WI38 (cell line): ENCODE measurements at regions not wholly inside any gene's neighbourhood (a gene's known extent, or its start where the extent isn't known, plus 50 kb on each side); places are given as distances from the start of the nearest gene placed in this dataset.

Experiments used
- H3K4me3 ChIP-seq: 2 replicates; pipeline ENCODE4 v1.5.1; 2011; ENCODE audit warnings: low read depth, mild to moderate bottlenecking, control low read depth, low read length
- TF ChIP-seq, protein P1 (sequence below): IDR thresholded peaks from 2 replicates; pipeline ENCODE4 v1.5.1; 2012; ENCODE audit warnings: low read depth, mild to moderate bottlenecking, control low read depth, low read length

DNA sequence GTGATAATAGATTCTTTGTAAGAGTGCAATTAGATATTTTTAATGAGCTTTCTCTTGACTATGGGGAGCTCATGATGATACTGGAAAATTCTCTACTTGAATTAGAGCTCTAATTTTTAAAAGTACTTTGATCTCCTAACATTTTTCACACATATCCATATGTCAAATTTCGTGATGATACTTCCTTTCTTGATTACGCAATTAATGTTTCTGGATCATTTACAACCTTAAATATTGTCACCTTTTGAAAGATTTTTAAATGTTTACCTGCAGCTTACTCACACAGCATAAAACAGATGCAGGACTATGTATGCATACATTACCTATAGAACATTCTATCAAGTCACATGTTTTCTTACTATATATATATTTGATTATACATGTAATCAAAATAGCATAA lies 598.5 kb upstream of the DSEL start:
- no peak overlapping the region for H3K4me3 ChIP-seq
- TF ChIP-seq, protein P1, sequence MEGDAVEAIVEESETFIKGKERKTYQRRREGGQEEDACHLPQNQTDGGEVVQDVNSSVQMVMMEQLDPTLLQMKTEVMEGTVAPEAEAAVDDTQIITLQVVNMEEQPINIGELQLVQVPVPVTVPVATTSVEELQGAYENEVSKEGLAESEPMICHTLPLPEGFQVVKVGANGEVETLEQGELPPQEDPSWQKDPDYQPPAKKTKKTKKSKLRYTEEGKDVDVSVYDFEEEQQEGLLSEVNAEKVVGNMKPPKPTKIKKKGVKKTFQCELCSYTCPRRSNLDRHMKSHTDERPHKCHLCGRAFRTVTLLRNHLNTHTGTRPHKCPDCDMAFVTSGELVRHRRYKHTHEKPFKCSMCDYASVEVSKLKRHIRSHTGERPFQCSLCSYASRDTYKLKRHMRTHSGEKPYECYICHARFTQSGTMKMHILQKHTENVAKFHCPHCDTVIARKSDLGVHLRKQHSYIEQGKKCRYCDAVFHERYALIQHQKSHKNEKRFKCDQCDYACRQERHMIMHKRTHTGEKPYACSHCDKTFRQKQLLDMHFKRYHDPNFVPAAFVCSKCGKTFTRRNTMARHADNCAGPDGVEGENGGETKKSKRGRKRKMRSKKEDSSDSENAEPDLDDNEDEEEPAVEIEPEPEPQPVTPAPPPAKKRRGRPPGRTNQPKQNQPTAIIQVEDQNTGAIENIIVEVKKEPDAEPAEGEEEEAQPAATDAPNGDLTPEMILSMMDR, result no peak

DNA sequence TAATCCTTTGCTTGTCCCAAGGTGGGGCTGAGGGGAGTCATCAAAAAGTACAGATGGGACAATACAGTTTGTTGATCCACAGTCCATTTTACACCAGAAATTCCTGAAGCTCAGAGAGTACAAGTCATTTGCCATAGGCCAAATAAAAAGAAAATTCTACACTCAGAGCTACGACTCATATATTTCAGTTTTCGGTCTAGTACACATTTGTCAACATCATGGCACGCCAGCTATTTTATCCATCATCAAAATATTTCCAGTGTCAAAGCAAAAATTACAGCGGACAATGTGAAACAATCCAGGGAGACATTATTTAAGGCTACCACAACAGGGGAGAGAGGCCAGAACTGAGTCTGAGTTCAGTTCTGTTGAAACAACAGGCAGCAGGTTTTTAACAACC lies 587.5 kb upstream of the DSEL start:
- H3K4me3 ChIP-seq, result no peak overlapping the region
- TF ChIP-seq, protein P1, result no peak

DNA sequence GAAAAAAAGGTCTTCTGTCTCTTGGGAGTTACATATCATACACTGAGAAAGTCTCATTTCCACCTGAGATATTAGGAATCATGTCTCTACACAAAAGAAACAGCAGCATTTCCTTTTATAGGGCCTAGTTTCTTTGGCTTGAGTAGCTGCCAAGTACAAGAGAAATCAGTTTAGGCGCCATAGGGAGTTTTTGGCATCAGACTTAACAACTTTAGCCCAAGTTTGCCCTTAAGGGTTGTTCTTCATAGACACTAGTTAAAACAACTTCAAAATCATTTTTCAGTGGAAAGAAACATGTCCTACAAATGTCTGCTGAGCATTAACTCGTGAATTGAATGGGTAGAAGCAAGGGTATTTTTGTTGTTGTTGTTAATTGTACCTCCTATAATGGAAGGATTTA lies 587.0 kb upstream of the DSEL start:
- TF ChIP-seq, protein P1, result no peak
- no peak overlapping the region for H3K4me3 ChIP-seq

GRCh38 chr18:68102117-68102516 lies 585.6 kb upstream of the DSEL start:
- H3K4me3 ChIP-seq, result no peak overlapping the region
- TF ChIP-seq, protein P1, result no peak

DNA sequence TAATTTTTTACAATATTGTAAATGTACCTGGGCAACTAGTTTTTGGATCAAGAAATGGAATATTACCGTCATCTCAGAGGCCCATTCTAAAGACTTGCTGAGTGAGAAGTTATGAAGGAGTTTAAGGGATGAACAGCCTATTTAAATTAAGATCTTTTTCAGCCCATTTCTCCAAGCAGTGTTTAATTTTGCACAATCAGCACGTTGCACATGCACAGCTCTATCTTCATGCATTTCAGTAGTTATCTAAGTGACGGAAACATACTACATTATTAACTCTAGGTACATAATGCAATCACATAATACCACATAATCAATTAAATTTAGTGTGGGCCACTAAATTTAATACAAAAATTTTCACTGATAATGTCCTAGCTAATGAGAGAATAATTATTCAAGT lies 582.1 kb upstream of the DSEL start:
- no peak overlapping the region for H3K4me3 ChIP-seq
- TF ChIP-seq, protein P1, result no peak

GRCh38 chr18:68086481-68086880 lies 570.0 kb upstream of the DSEL start:
- TF ChIP-seq, protein P1, result no peak
- H3K4me3 ChIP-seq, result no peak overlapping the region

DNA sequence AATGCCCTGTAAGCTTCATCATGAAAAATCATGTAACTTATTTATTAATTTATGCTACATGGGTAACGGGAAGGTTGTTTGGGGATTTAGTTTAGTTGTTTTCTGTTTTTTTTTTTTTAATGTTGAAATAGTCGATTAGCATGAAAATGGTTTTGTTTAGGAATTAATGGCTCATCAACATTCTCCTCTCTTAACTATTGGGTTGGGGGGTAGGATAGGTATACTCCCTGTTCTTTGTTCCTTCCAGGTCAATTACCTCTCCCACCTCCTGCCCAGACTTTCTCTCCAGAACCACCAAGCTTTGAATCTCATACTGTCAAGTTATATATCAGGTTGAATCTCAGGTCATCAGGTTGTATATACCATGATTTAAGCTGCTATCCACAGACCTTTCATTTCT lies 568.7 kb upstream of the DSEL start:
- TF ChIP-seq, protein P1, result no peak
- H3K4me3 ChIP-seq, result no peak overlapping the region

DNA sequence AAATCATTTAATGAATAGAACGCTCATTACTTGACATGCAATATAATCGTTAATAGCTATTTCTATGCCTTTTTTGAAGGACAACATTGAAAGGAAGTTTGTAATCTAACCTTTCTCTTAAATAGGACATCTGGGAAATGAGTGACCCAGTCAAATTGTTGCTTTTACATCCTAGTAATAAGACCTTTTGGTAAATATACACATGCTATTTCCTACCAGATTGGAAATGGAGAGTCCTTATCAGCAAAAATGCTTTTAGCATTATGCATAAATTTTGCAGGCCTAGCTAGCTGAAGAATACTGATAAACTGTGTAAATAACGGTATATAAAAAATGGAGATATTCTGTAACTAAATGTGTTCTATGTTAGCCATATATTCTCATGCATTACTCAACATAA lies 567.3 kb upstream of the DSEL start:
- no peak overlapping the region for H3K4me3 ChIP-seq
- TF ChIP-seq, protein P1, result no peak
